Endodermal cell (in vitro differentiated cells): ENCODE measurements at regions not wholly inside any gene's neighbourhood (a gene's known extent, or its start where the extent isn't known, plus 50 kb on each side); places are given as distances from the start of the nearest gene placed in this dataset.

Source experiments
- DNase-seq: peaks from one replicate; pipeline ENCODE4 v3.0.0-alpha.2; 2017
- H3K27ac ChIP-seq: 2 replicates; pipeline ENCODE4 v1.5.1; 2013; ENCODE audit warnings: mild to moderate bottlenecking, low read depth, low read length, moderate library complexity
- H3K27me3 ChIP-seq: 2 replicates; pipeline ENCODE4 v1.6.1; 2013; ENCODE audit warnings: mild to moderate bottlenecking, low read length, moderate library complexity; ENCODE audit not compliant: insufficient read depth, control insufficient read depth, poor library complexity, severe bottlenecking
- H3K36me3 ChIP-seq: 2 replicates; pipeline ENCODE4 v1.7.0; 2013; ENCODE audit warnings: mild to moderate bottlenecking, low read length, moderate library complexity; ENCODE audit not compliant: control insufficient read depth, insufficient read depth
- H3K4me1 ChIP-seq: one replicate; pipeline ENCODE4 v1.7.0; 2013; ENCODE audit warnings: low read length; ENCODE audit not compliant: control insufficient read depth, insufficient read depth
- H3K4me3 ChIP-seq: 2 replicates; pipeline ENCODE4 v1.5.1; 2013; ENCODE audit warnings: mild to moderate bottlenecking, low read length, moderate library complexity
- H3K9ac ChIP-seq: 2 replicates; pipeline ENCODE4 v1.6.1; 2013; ENCODE audit warnings: mild to moderate bottlenecking, low read length, moderate library complexity; ENCODE audit not compliant: poor library complexity, severe bottlenecking; ENCODE audit errors: extremely low read depth
- H3K9me3 ChIP-seq: 2 replicates; pipeline ENCODE4 v1.6.1; 2013; ENCODE audit warnings: mild to moderate bottlenecking, low read length, moderate library complexity; ENCODE audit not compliant: control insufficient read depth
- H3K27ac Mint-ChIP-seq: 2 replicates; pipeline ENCODE4 v1.8.0; 2020; ENCODE audit warnings: mixed read lengths
- H3K27me3 Mint-ChIP-seq: 2 replicates; pipeline ENCODE4 v1.8.0; 2021; ENCODE audit warnings: mild to moderate bottlenecking, mixed read lengths; ENCODE audit not compliant: insufficient read depth
- H3K36me3 Mint-ChIP-seq: 2 replicates; pipeline ENCODE4 v1.8.0; 2020; ENCODE audit warnings: low read depth, mixed read lengths
- H3K4me1 Mint-ChIP-seq: 2 replicates; pipeline ENCODE4 v1.8.0; 2020; ENCODE audit warnings: mixed read lengths
- H3K4me3 Mint-ChIP-seq: 2 replicates; pipeline ENCODE4 v1.8.0; 2020; ENCODE audit warnings: mild to moderate bottlenecking, moderate library complexity, mixed read lengths
- H3K9me3 Mint-ChIP-seq: 2 replicates; pipeline ENCODE4 v1.8.0; 2020; ENCODE audit warnings: mild to moderate bottlenecking, mixed read lengths
- CTCF ChIP-seq: fragments of 200-600 bp; sonication (generic); conservative IDR thresholded peaks from 2 replicates; pipeline ENCODE4 v1.5.0; 2021; ENCODE audit warnings: antibody characterized with exemption, mild to moderate bottlenecking
- WGBS, 2 experiments: methylation state at CpG; one replicate each; pipeline versions ENCODE4 v1.1.5 to v1.1.7; 2013; ENCODE audit warnings: missing lambda C conversion rate in 2 of 2, mixed read lengths in 1 of 2; ENCODE audit not compliant: insufficient coverage in 1 of 2, insufficient read length in 1 of 2; 5-methylcytosine and 5-hydroxymethylcytosine counted together

DNA sequence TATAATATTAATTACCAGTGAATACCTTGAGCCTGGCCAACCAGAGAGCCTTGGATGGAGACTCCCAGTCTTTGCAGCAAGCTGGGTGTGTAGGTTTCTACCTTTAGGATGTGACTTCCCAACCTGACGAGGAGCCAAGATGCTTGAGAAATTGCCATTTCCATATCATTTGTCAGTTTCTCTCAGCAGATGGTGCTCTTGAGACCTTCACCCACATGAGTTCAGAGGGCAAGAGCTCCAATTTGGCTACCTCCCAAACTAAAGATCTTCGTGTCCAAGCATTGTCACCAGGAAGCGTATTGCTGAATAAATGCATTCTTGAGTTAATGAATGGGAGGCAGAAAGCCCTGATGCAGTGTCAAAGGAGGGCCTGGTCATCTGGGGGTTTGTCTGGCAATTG is 106.4 kb upstream of the TBX5 start:
- Histone ChIP-seq H3K4me1 (peaks cover 3% of the 10 kb centered on the region), H3K4me3 (no peak overlapping the region), H3K9ac (no peak overlapping the region), H3K27me3 (peaks cover 23% of the 10 kb centered on the region), H3K36me3 (no peaks in the 10 kb centered on the region), H3K27ac (no peak overlapping the region), H3K9me3 (no peaks in the 10 kb centered on the region)
- 78 to 89% methylated on average over 2 to 3 of the region's 3 CpGs for WGBS, 2 experiments
- Mint-ChIP-seq H3K4me3 (no peak overlapping the region), H3K27ac (no peak overlapping the region), H3K27me3 (peaks cover 21% of the 10 kb centered on the region), H3K36me3 (no peaks in the 10 kb centered on the region), H3K4me1 (peaks cover 3% of the 10 kb centered on the region), H3K9me3 (no peaks in the 10 kb centered on the region)
- peak; percentile 45 for TF ChIP-seq CTCF
- DNase-seq, result no peak

GRCh38 chr12:114508529-114509129 is 102.7 kb upstream of the TBX5 start:
- Histone ChIP-seq H3K4me1 (peaks cover 3% of the 10 kb centered on the region), H3K9ac (no peak overlapping the region), H3K9me3 (no peaks in the 10 kb centered on the region), H3K4me3 (no peak overlapping the region), H3K36me3 (no peaks in the 10 kb centered on the region), H3K27me3 (peaks cover 44% of the 10 kb centered on the region), H3K27ac (no peak overlapping the region)
- DNase-seq, result peak; percentile 96
- no peak overlapping the region for H3K27ac Mint-ChIP-seq
- 37 to 62% methylated on average over 3 to 8 of the region's 8 CpGs for WGBS, 2 experiments
- no peaks in the 10 kb centered on the region for H3K36me3 Mint-ChIP-seq
- peak; percentile 90 for TF ChIP-seq CTCF
- no peak overlapping the region for H3K4me3 Mint-ChIP-seq
- peaks cover 7% of the 10 kb centered on the region for H3K4me1 Mint-ChIP-seq
- peaks cover 38% of the 10 kb centered on the region for H3K27me3 Mint-ChIP-seq
- no peaks in the 10 kb centered on the region for H3K9me3 Mint-ChIP-seq

DNA sequence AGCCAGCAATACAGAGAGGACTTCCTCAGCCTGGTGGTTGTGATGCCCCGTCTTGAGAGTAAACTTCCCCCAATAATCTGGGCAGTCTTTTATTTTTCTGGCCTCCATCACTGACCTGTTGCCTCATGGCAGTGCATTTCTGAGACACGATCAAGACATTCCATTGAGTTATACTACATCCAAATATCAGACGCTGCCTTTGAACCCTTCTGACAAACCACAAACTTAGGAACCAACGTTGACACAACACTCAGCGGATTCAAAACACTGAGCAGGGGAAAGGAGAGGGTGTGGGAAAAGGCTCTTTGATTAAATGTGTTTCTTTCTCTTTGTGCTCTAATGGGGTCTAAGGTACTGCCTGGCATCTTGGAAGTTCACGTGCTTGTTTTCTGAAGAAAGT is 100.7 kb upstream of the TBX5 start:
- H3K27ac Mint-ChIP-seq, result no peak overlapping the region
- 79 to 88% methylated on average over 2 to 4 of the region's 6 CpGs for WGBS, 2 experiments
- DNase-seq, result no peak
- Histone ChIP-seq H3K4me1 (peaks cover 3% of the 10 kb centered on the region), H3K27me3 (peaks cover 64% of the 10 kb centered on the region), H3K27ac (no peak overlapping the region), H3K4me3 (no peak overlapping the region), H3K9me3 (no peaks in the 10 kb centered on the region), H3K36me3 (no peaks in the 10 kb centered on the region), H3K9ac (no peak overlapping the region)
- no peaks in the 10 kb centered on the region for H3K9me3 Mint-ChIP-seq
- H3K36me3 Mint-ChIP-seq, result no peaks in the 10 kb centered on the region
- no peak for TF ChIP-seq CTCF
- H3K4me1 Mint-ChIP-seq, result peaks cover 8% of the 10 kb centered on the region
- H3K27me3 Mint-ChIP-seq, result peaks cover 56% of the 10 kb centered on the region
- no peak overlapping the region for H3K4me3 Mint-ChIP-seq
